A673 (cell line): ENCODE measurements at regions not wholly inside any gene's neighbourhood (a gene's known extent, or its start where the extent isn't known, plus 50 kb on each side); places are given as distances from the start of the nearest gene placed in this dataset.

ENCODE experiments used
- CTCF ChIP-seq: fragments of 300-800, 200-600 bp; sonication (generic); conservative IDR thresholded peaks from 2 replicates; pipeline ENCODE4 v1.5.1; 2017; ENCODE audit warnings: low read depth, mild to moderate bottlenecking, antibody characterized with exemption, low read length, moderate library complexity, mixed read lengths
- EZH2 ChIP-seq: fragments of 200-600 bp; sonication (generic); IDR thresholded peaks from 2 replicates; pipeline ENCODE4 v1.6.1; 2017; ENCODE audit warnings: borderline replicate concordance, low read depth, mild to moderate bottlenecking, mixed read lengths, antibody characterized with exemption, low read length; ENCODE audit not compliant: poor library complexity, severe bottlenecking

DNA sequence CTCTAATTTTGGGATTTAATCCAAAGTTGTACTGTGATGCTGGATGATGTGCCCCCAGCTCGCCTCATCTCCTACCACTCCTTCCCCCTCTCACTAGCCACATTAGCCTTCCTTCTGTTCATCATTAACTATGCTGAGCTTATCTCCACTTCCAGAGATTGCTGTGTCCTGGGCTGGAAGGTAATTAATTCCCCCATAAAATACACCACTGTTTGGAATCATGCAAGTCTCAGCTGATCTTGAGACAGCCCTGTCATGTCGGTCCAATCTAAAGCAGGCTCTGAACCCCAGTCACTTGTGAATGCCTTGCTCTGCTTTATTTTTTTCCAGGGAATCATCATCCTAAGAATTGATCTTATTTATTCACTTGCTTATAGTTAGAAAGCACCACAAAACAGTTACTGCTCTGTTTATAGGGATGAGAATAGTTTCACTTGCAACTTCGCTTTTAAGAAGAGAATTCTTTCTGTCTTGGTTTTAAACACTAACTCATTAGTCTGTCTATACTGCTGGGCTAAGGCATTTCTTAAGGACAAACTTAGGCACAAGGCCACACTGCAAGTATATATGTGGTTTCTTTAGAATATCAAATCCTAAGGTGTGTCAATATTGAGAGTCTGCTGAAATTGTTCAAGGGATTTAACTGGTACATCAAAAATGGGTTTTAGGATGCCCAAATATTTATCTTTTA, 341.1 kb upstream of the SEMA3A start:
- no peak for TF ChIP-seq CTCF
- no peak for TF ChIP-seq EZH2
